Body of pancreas (tissue), 4 donors: ENCODE measurements at regions not wholly inside any gene's neighbourhood (a gene's known extent, or its start where the extent isn't known, plus 50 kb on each side); places are given as distances from the start of the nearest gene placed in this dataset.

ENCODE experiments used
- POLR2A ChIP-seq, 3 donors: fragments of 450-650 bp; IDR thresholded peaks; one replicate each; pipeline ENCODE4 v1.6.1; 2016; ENCODE audit warnings: antibody characterized with exemption in 3 of 3, mild to moderate bottlenecking in 2 of 3
- TF ChIP-seq, protein P1 (sequence below), 7 experiments: fragments of 450-650 bp in 4 of 7; fragments of 200-600 bp in 3 of 7; sonication (generic) in 3 of 7; IDR thresholded peaks; one replicate each; pipeline ENCODE4 v1.5.1; 2016 to 2019; ENCODE audit warnings: antibody characterized with exemption in 7 of 7

GRCh38 chr5:10018201-10019069 is 231.3 kb downstream of the ATPSCKMT start:
- no peak for TF ChIP-seq POLR2A (IDR thresholded peaks at IDR 0.05)
- TF ChIP-seq, protein P1, sequence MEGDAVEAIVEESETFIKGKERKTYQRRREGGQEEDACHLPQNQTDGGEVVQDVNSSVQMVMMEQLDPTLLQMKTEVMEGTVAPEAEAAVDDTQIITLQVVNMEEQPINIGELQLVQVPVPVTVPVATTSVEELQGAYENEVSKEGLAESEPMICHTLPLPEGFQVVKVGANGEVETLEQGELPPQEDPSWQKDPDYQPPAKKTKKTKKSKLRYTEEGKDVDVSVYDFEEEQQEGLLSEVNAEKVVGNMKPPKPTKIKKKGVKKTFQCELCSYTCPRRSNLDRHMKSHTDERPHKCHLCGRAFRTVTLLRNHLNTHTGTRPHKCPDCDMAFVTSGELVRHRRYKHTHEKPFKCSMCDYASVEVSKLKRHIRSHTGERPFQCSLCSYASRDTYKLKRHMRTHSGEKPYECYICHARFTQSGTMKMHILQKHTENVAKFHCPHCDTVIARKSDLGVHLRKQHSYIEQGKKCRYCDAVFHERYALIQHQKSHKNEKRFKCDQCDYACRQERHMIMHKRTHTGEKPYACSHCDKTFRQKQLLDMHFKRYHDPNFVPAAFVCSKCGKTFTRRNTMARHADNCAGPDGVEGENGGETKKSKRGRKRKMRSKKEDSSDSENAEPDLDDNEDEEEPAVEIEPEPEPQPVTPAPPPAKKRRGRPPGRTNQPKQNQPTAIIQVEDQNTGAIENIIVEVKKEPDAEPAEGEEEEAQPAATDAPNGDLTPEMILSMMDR (IDR thresholded peaks at IDR 0.05), result no peak
